OCI-LY3 (cell line): ENCODE measurements at regions not wholly inside any gene's neighbourhood (a gene's known extent, or its start where the extent isn't known, plus 50 kb on each side); places are given as distances from the start of the nearest gene placed in this dataset.

Experiments
- H2AFZ ChIP-seq: fragments of 200-600, 300-600 bp; shearing (Covaris generic); 2 replicates; pipeline ENCODE4 v1.6.0; 2014; ENCODE audit warnings: antibody characterized with exemption, low read depth, low read length
- H3K27ac ChIP-seq: fragments of 200-600, 300-600 bp; sonication (generic); 2 replicates; pipeline ENCODE4 v1.5.1; 2014; ENCODE audit warnings: mild to moderate bottlenecking, low read length, moderate library complexity, mixed read lengths
- H3K27me3 ChIP-seq: fragments of 200-600, 300-600 bp; sonication (generic); 2 replicates; pipeline ENCODE4 v1.6.1; 2014; ENCODE audit warnings: low read depth, low read length, mixed read lengths
- H3K36me3 ChIP-seq: fragments of 200-600, 300-600 bp; sonication (generic); replicated peaks from 2 replicates; pipeline ENCODE3; 2014; ENCODE audit warnings: low read depth, low read length, mixed read lengths
- H3K4me1 ChIP-seq: fragments of 300-600, 200-600 bp; sonication (generic); 2 replicates; pipeline ENCODE4 v1.6.1; 2014; ENCODE audit warnings: low read length, mixed read lengths
- H3K4me2 ChIP-seq: fragments of 200-600, 300-600 bp; sonication (generic); 2 replicates; pipeline ENCODE4 v1.6.1; 2014; ENCODE audit warnings: low read length, mixed read lengths
- H3K4me3 ChIP-seq: fragments of 300-600, 200-600 bp; sonication (generic); 2 replicates; pipeline ENCODE4 v1.5.1; 2014; ENCODE audit warnings: antibody characterized with exemption, mild to moderate bottlenecking, low read length, moderate library complexity
- H3K79me2 ChIP-seq: fragments of 300-600, 200-600 bp; shearing (Covaris generic); 2 replicates; pipeline ENCODE4 v1.6.1; 2014; ENCODE audit warnings: mild to moderate bottlenecking, low read length, mixed read lengths
- H3K9ac ChIP-seq: fragments of 300-600, 200-600 bp; shearing (Covaris generic); 2 replicates; pipeline ENCODE4 v1.6.0; 2014; ENCODE audit warnings: mild to moderate bottlenecking, low read length, moderate library complexity
- H3K9me3 ChIP-seq: fragments of 200-600, 300-600 bp; shearing (Covaris generic); 2 replicates; pipeline ENCODE4 v1.6.1; 2014; ENCODE audit warnings: low read length, mixed read lengths; ENCODE audit not compliant: insufficient read depth
- H4K20me1 ChIP-seq: fragments of 200-600, 300-600 bp; sonication (generic); 2 replicates; pipeline ENCODE4 v1.6.1; 2016; ENCODE audit warnings: low read length, mixed read lengths; ENCODE audit not compliant: insufficient read depth
- EZH2phosphoT487 ChIP-seq: fragments of 200-600 bp; shearing (Covaris generic); IDR thresholded peaks from 2 replicates; pipeline ENCODE4 v1.6.1; 2018; ENCODE audit warnings: antibody characterized with exemption, mixed run types, low read depth
- TF ChIP-seq, protein P1 (sequence below): fragments of 200-600, 300-600 bp; sonication (generic); IDR thresholded peaks from 2 replicates; pipeline ENCODE4 v1.5.1; 2014; ENCODE audit warnings: antibody characterized with exemption, low read length, low read depth

DNA sequence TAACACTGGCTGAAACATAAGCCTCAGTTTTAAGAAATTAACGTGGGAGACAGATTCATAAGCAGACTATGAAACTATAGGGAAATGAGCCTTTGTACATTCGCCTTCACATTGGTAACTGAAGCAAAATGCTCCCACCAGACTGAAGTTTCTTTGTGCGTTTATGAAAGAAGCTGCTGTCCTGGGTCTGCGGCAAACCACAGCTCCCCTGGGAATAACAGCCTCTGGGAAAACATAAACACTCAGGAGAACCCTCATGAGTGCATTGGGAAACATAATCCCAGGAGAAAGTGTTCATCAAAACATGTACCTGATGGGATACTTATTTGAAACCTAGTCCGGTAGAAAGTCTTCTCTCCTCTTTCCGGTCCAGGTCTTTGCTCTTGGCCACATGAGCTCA lies 193.1 kb upstream of the LARGE1 start:
- no peak overlapping the region for H2AFZ ChIP-seq
- TF ChIP-seq, protein P1, sequence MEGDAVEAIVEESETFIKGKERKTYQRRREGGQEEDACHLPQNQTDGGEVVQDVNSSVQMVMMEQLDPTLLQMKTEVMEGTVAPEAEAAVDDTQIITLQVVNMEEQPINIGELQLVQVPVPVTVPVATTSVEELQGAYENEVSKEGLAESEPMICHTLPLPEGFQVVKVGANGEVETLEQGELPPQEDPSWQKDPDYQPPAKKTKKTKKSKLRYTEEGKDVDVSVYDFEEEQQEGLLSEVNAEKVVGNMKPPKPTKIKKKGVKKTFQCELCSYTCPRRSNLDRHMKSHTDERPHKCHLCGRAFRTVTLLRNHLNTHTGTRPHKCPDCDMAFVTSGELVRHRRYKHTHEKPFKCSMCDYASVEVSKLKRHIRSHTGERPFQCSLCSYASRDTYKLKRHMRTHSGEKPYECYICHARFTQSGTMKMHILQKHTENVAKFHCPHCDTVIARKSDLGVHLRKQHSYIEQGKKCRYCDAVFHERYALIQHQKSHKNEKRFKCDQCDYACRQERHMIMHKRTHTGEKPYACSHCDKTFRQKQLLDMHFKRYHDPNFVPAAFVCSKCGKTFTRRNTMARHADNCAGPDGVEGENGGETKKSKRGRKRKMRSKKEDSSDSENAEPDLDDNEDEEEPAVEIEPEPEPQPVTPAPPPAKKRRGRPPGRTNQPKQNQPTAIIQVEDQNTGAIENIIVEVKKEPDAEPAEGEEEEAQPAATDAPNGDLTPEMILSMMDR: no peak
- TF ChIP-seq EZH2phosphoT487: no peak
- H3K79me2 ChIP-seq: no peaks in the 10 kb centered on the region
- H3K4me3 ChIP-seq: no peak overlapping the region
- no peak overlapping the region for H3K4me2 ChIP-seq
- H3K36me3 ChIP-seq: no peaks in the 10 kb centered on the region
- H3K9ac ChIP-seq: no peak overlapping the region
- peaks cover 31% of the 10 kb centered on the region; the same call in 1 of the 2 replicates for H3K27me3 ChIP-seq
- H3K27ac ChIP-seq: no peak overlapping the region
- 0 out of 2 replicates have a peak, but pooled peaks cover 2% of the 10 kb centered on the region for H3K4me1 ChIP-seq
- no peaks in the 10 kb centered on the region for H4K20me1 ChIP-seq
- H3K9me3 ChIP-seq: no peaks in the 10 kb centered on the region

DNA sequence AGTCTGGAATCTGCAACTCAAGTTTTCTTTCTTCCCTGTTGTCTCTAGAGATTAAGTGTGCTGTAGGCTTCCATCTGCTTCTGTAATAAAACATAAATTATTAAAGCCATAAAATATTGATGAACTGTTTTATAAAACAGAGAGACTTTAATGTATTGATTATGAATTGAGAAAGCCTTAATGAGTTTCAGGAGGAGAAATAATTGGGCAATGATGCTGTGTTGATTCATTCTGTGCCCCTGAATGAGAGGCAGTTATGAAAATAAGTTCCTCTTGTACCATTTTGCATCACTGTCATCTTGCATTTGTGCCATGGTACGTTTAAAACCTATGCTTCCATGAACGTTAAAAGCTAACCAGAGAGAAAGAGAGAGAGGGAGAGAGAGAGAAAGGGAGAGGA lies 194.1 kb upstream of the LARGE1 start:
- Histone ChIP-seq H4K20me1 (no peaks in the 10 kb centered on the region), H3K9me3 (no peaks in the 10 kb centered on the region), H2AFZ (no peak overlapping the region), H3K27me3 (peaks cover 30% of the 10 kb centered on the region; the same call in 1 of the 2 replicates), H3K9ac (no peak overlapping the region), H3K27ac (no peak overlapping the region), H3K79me2 (no peaks in the 10 kb centered on the region), H3K4me3 (no peak overlapping the region), H3K4me2 (no peak overlapping the region), H3K4me1 (no peaks in the 10 kb centered on the region), H3K36me3 (no peaks in the 10 kb centered on the region)
- no peak for TF ChIP-seq EZH2phosphoT487
- TF ChIP-seq, protein P1: no peak

DNA sequence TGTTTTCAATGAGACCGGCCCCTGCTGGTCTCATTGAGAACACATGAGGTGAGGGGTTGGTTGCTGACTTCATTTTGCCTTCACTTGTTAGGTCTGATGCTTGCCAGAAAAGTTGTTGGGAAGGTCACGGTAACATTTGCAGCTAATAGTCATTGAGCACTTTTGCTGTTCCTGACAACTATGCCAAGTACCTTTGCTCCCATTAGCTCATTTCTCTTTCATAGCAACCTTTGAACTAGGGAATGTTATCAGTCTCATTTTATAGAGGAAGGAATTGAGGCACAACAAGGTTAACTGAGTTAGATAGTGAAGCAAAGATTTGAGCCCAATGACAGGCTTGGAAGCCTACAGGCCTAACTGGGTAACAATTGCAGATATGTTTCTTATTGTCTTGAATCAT lies 195.4 kb upstream of the LARGE1 start:
- Histone ChIP-seq H3K36me3 (no peaks in the 10 kb centered on the region), H3K9me3 (no peaks in the 10 kb centered on the region), H3K4me1 (no peaks in the 10 kb centered on the region), H3K79me2 (no peaks in the 10 kb centered on the region), H3K4me2 (no peak overlapping the region), H2AFZ (no peak overlapping the region), H3K9ac (no peak overlapping the region), H3K27me3 (peaks cover 29% of the 10 kb centered on the region; the same call in 1 of the 2 replicates), H3K27ac (no peak overlapping the region), H3K4me3 (no peak overlapping the region), H4K20me1 (no peaks in the 10 kb centered on the region)
- TF ChIP-seq, protein P1: no peak

DNA sequence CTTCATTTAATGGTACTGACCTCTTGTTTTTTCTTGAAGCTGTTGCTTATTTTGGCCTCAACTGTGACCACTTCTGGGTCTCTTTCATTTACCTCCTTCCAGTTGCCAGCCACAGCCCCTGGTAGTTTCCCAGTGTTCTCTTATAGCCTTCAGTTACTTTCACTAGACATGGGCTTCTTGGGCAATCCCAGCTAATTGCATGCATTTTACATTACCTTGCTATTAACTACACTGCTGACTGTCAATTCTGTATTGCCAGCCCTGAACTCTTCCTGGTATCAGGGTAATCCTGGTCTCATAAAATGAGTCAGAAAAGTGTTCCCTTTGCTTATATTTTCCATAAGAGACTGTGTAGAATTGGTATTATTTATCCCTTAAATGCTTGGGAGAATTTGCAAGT lies 195.8 kb upstream of the LARGE1 start:
- H3K27me3 ChIP-seq: peaks cover 33% of the 10 kb centered on the region; the same call in 1 of the 2 replicates
- no peak overlapping the region for H3K4me3 ChIP-seq
- H3K4me2 ChIP-seq: no peak overlapping the region
- H3K27ac ChIP-seq: no peak overlapping the region
- H3K36me3 ChIP-seq: no peaks in the 10 kb centered on the region
- H3K9me3 ChIP-seq: no peaks in the 10 kb centered on the region
- no peaks in the 10 kb centered on the region for H3K79me2 ChIP-seq
- no peak overlapping the region for H2AFZ ChIP-seq
- H3K4me1 ChIP-seq: no peaks in the 10 kb centered on the region
- TF ChIP-seq, protein P1: no peak
- TF ChIP-seq EZH2phosphoT487: no peak
- H4K20me1 ChIP-seq: no peaks in the 10 kb centered on the region
- no peak overlapping the region for H3K9ac ChIP-seq
